Ascending aorta (tissue), 2 donors: ENCODE measurements at regions not wholly inside any gene's neighbourhood (a gene's known extent, or its start where the extent isn't known, plus 50 kb on each side); places are given as distances from the start of the nearest gene placed in this dataset.

Source experiments
- DNase-seq, 2 donors: peaks; one replicate each; pipeline ENCODE4 v3.0.0-alpha.2; 2019; ENCODE audit warnings: low spot score in 2 of 2
- H3K27ac ChIP-seq, 2 donors: fragments of 200-600 bp; sonication (generic); one replicate each; pipeline ENCODE4 v1.5.1; 2016 to 2017; ENCODE audit warnings: mild to moderate bottlenecking in 1 of 2
- H3K27me3 ChIP-seq: fragments of 200-600 bp; sonication (generic); one replicate; pipeline ENCODE4 v1.5.1; 2017
- H3K36me3 ChIP-seq, 2 donors: fragments of 200-600 bp; sonication (generic); one replicate each; pipeline ENCODE4 v1.5.1; 2016
- H3K4me1 ChIP-seq, 2 donors: fragments of 200-600 bp; sonication (generic); one replicate each; pipeline ENCODE4 v1.5.1; 2016 to 2017; ENCODE audit warnings: mild to moderate bottlenecking in 1 of 2
- H3K4me3 ChIP-seq, 2 donors: fragments of 200-600 bp; sonication (generic); one replicate each; pipeline ENCODE4 v1.5.1; 2016 to 2017; ENCODE audit warnings: mild to moderate bottlenecking in 1 of 2
- H3K9me3 ChIP-seq, 2 donors: fragments of 200-600 bp; sonication (generic); one replicate each; pipeline ENCODE4 v1.5.1; 2016
- CTCF ChIP-seq, 3 experiments: fragments of 200-600 bp in 2 of 3; fragments of 450-650 bp in 1 of 3; sonication (generic) in 2 of 3; IDR thresholded peaks; one replicate each; pipeline ENCODE4 v1.5.1; 2016 to 2019; ENCODE audit warnings: antibody characterized with exemption in 3 of 3, mild to moderate bottlenecking in 1 of 3, moderate library complexity in 1 of 3
- intact Hi-C: fragments of 100-400 bp; cut with DNase I; formaldehyde crosslinking; loops from one replicate; pipeline ENCODE4 v1.15.1; 2023

GRCh38 chr3:64805248-64805647 is 117.4 kb upstream of the ADAMTS9 start:
- Histone ChIP-seq H3K27me3 (no peaks in the 10 kb centered on the region), H3K4me3 (no peak overlapping the region), H3K4me1 (peaks cover 0 to 4% of the 10 kb centered on the region in 2 donors), H3K27ac (no peak overlapping the region), H3K9me3 (no peaks in the 10 kb centered on the region), H3K36me3 (peaks cover 8 to 16% of the 10 kb centered on the region in 2 donors)
- TF ChIP-seq CTCF (IDR thresholded peaks at IDR 0.05) = no peak
- no peak for DNase-seq
- intact Hi-C loops = no loop called here

GRCh38 chr3:64803469-64803868 is 115.7 kb upstream of the ADAMTS9 start:
- no peak for DNase-seq
- Histone ChIP-seq H3K4me3 (no peak overlapping the region), H3K36me3 (peaks cover 8 to 14% of the 10 kb centered on the region in 2 donors), H3K9me3 (no peaks in the 10 kb centered on the region), H3K27ac (no peak overlapping the region), H3K27me3 (no peaks in the 10 kb centered on the region), H3K4me1 (peaks cover 0 to 3% of the 10 kb centered on the region in 2 donors)
- intact Hi-C loops = no loop called here
- TF ChIP-seq CTCF (IDR thresholded peaks at IDR 0.05) = no peak

GRCh38 chr3:64802460-64802859 is 114.7 kb upstream of the ADAMTS9 start:
- no peak for DNase-seq
- Histone ChIP-seq H3K4me1 (peaks cover 0 to 6% of the 10 kb centered on the region in 2 donors), H3K9me3 (no peaks in the 10 kb centered on the region), H3K36me3 (peaks cover 8 to 14% of the 10 kb centered on the region in 2 donors), H3K4me3 (no peak overlapping the region), H3K27me3 (no peaks in the 10 kb centered on the region), H3K27ac (no peak overlapping the region)
- no peak for TF ChIP-seq CTCF (IDR thresholded peaks at IDR 0.05)
- intact Hi-C loops = no loop called here

- no peak for DNase-seq
- peaks cover 0 to 6% of the 10 kb centered on the region in 2 donors for H3K4me1 ChIP-seq
- H3K4me3 ChIP-seq = no peak overlapping the region
- intact Hi-C loops = no loop called here
- H3K27ac ChIP-seq = no peak overlapping the region
- peaks cover 8 to 14% of the 10 kb centered on the region in 2 donors for H3K36me3 ChIP-seq
- no peak for TF ChIP-seq CTCF (IDR thresholded peaks at IDR 0.05)
- H3K27me3 ChIP-seq = no peaks in the 10 kb centered on the region
- no peaks in the 10 kb centered on the region for H3K9me3 ChIP-seq
Observed at GRCh38 chr3:64801856-64802255, 114.1 kb upstream of the ADAMTS9 start.

GRCh38 chr3:64799606-64800005 is 111.8 kb upstream of the ADAMTS9 start:
- intact Hi-C loops = no loop called here

More at GRCh38 chr3:64799606-64800005, 111.8 kb upstream of the ADAMTS9 start:
- no peak for TF ChIP-seq CTCF (IDR thresholded peaks at IDR 0.05)
- peaks cover 0 to 6% of the 10 kb centered on the region in 2 donors for H3K4me1 ChIP-seq
- H3K27ac ChIP-seq = no peak overlapping the region
- no peaks in the 10 kb centered on the region for H3K9me3 ChIP-seq
- no peaks in the 10 kb centered on the region for H3K27me3 ChIP-seq
- H3K4me3 ChIP-seq = no peak overlapping the region
- DNase-seq = no peak
- H3K36me3 ChIP-seq = peaks cover 7 to 14% of the 10 kb centered on the region in 2 donors
